GM21786 (cell line): ENCODE measurements at regions not wholly inside any gene's neighbourhood (a gene's known extent, or its start where the extent isn't known, plus 50 kb on each side); places are given as distances from the start of the nearest gene placed in this dataset.

Experiments used
- ATAC-seq: cut with Tn5 transposase; IDR thresholded peaks from one replicate; pipeline ENCODE4 v1.9.1; 2021; ENCODE audit not compliant: unreplicated experiment

GRCh38 chr11:130609121-130610035 lies 160.9 kb downstream of the ADAMTS15 start:
- ATAC-seq = no peak

GRCh38 chr11:130611791-130612251 lies 163.4 kb downstream of the ADAMTS15 start:
- no peak for ATAC-seq

- ATAC-seq = no peak
These were observed 163.9 kb downstream of the ADAMTS15 start for GRCh38 chr11:130612291-130612851.

- no peak for ATAC-seq
These were observed 165.0 kb downstream of the ADAMTS15 start for GRCh38 chr11:130613396-130613795.

- ATAC-seq = no peak
These were observed 166.1 kb downstream of the ADAMTS15 start for GRCh38 chr11:130614591-130614990.

- no peak for ATAC-seq
These were observed 167.1 kb downstream of the ADAMTS15 start for GRCh38 chr11:130615561-130615960.

- ATAC-seq = no peak
These were observed 168.1 kb downstream of the ADAMTS15 start for GRCh38 chr11:130616573-130616972.

GRCh38 chr11:130617001-130617400 lies 168.6 kb downstream of the ADAMTS15 start:
- no peak for ATAC-seq

GRCh38 chr11:130620548-130620947 lies 172.1 kb downstream of the ADAMTS15 start:
- no peak for ATAC-seq

- no peak for ATAC-seq
These were observed 173.7 kb downstream of the ADAMTS15 start for GRCh38 chr11:130622141-130622542.

- ATAC-seq = no peak
These were observed 175.5 kb downstream of the ADAMTS15 start for GRCh38 chr11:130623670-130624668.

GRCh38 chr11:130624971-130625544 lies 176.6 kb downstream of the ADAMTS15 start:
- ATAC-seq = no peak

- no peak for ATAC-seq
These were observed 177.3 kb downstream of the ADAMTS15 start for GRCh38 chr11:130625578-130626306.

- no peak for ATAC-seq
These were observed 180.6 kb downstream of the ADAMTS15 start for GRCh38 chr11:130629039-130629438.

GRCh38 chr11:130631119-130631518 lies 182.7 kb downstream of the ADAMTS15 start:
- ATAC-seq = no peak

- ATAC-seq = no peak
These were observed 185.0 kb downstream of the ADAMTS15 start for GRCh38 chr11:130633466-130633865.

GRCh38 chr11:130634186-130634585 lies 185.7 kb downstream of the ADAMTS15 start:
- ATAC-seq = no peak

GRCh38 chr11:130634961-130635473 lies 186.6 kb downstream of the ADAMTS15 start:
- no peak for ATAC-seq

GRCh38 chr11:130635937-130636630 lies 187.6 kb downstream of the ADAMTS15 start:
- no peak for ATAC-seq
